Caco-2 (cell line): ENCODE measurements at regions not wholly inside any gene's neighbourhood (a gene's known extent, or its start where the extent isn't known, plus 50 kb on each side); places are given as distances from the start of the nearest gene placed in this dataset.

Experiments used
- BruUV-seq: library from RNA; stranded (reverse); fragments of 400-500 nt; replicated peaks from 2 replicates; lab custom pipeline; 2021; lab: Mats Ljungman, UMichigan
- CTCF ChIA-PET: fragments of 300-600 bp; sonication (Branson Sonifier 250); formaldehyde crosslinking; loops from one replicate; lab custom pipeline; 2022; ENCODE audit warnings: antibody characterized with exemption; lab: Charles Lee
- POLR2A ChIA-PET: fragments of 300-600 bp; sonication (Branson Sonifier 250); formaldehyde crosslinking; loops from one replicate; lab custom pipeline; 2022; ENCODE audit warnings: antibody characterized with exemption; lab: Charles Lee
- DNase-seq, 2 experiments: peaks; one replicate each; pipeline versions ENCODE4 v3.0.0 to v3.0.0-alpha.2; 2020 to 2022
- H3K27me3 ChIP-seq: replicated peaks from 2 replicates; pipeline ENCODE4 v1.6.0; 2011; ENCODE audit warnings: low read length; ENCODE audit not compliant: control insufficient read depth, insufficient read depth
- H3K36me3 ChIP-seq: 2 replicates; pipeline ENCODE4 v1.5.1; 2011; ENCODE audit warnings: low read length; ENCODE audit not compliant: control insufficient read depth, insufficient read depth
- H3K4me1 ChIP-seq: fragments of 250-450 bp; sonication (Bioruptor Pico); 2 replicates; pipeline ENCODE4 v1.5.1; 2020; ENCODE audit warnings: mild to moderate bottlenecking
- H3K4me3 ChIP-seq: 2 replicates; pipeline ENCODE4 v1.5.1; 2011; ENCODE audit warnings: low read depth, mild to moderate bottlenecking, control low read depth, low read length
- H3K9me3 ChIP-seq: fragments of 250-450 bp; sonication (Bioruptor Pico); 2 replicates; pipeline ENCODE4 v1.5.1; 2020; ENCODE audit warnings: mild to moderate bottlenecking, moderate library complexity
- H3K27ac Mint-ChIP-seq: one replicate; pipeline ENCODE4 v1.8.0; 2022; ENCODE audit warnings: mixed read lengths; ENCODE audit not compliant: unreplicated experiment
- H3K27me3 Mint-ChIP-seq: one replicate; pipeline ENCODE4 v1.8.0; 2022; ENCODE audit warnings: mixed read lengths; ENCODE audit not compliant: insufficient read depth, unreplicated experiment
- H3K36me3 Mint-ChIP-seq: one replicate; pipeline ENCODE4 v1.8.0; 2022; ENCODE audit warnings: mild to moderate bottlenecking, mixed read lengths; ENCODE audit not compliant: insufficient read depth, unreplicated experiment
- H3K4me1 Mint-ChIP-seq: one replicate; pipeline ENCODE4 v1.8.0; 2022; ENCODE audit warnings: low read depth, mixed read lengths; ENCODE audit not compliant: unreplicated experiment
- H3K4me3 Mint-ChIP-seq: one replicate; pipeline ENCODE4 v1.8.0; 2022; ENCODE audit warnings: mild to moderate bottlenecking, moderate library complexity, mixed read lengths; ENCODE audit not compliant: unreplicated experiment
- H3K9me3 Mint-ChIP-seq: one replicate; pipeline ENCODE4 v1.8.0; 2022; ENCODE audit warnings: mixed read lengths; ENCODE audit not compliant: unreplicated experiment
- intact Hi-C: fragments of 100-400 bp; cut with micrococcal nuclease; formaldehyde crosslinking; loops from one replicate; pipeline ENCODE4 v1.10.0; 2022; ENCODE audit not compliant: unreplicated experiment
- TF ChIP-seq, protein P1 (sequence below), 2 experiments: fragments of 200-600 bp in 1 of 2; IDR thresholded peaks; 1 replicate in 1 of 2; 2 replicates in 1 of 2; pipeline versions ENCODE4 v1.5.1 to v1.8.0; 2011 to 2022; ENCODE audit warnings: antibody characterized with exemption in 1 of 2, control low read depth in 1 of 2, inconsistent platforms in 1 of 2, low read depth in 1 of 2, low read length in 1 of 2, mild to moderate bottlenecking in 1 of 2, moderate library complexity in 1 of 2; ENCODE audit not compliant: insufficient read depth in 1 of 2, severe bottlenecking in 1 of 2, unreplicated experiment in 1 of 2

DNA sequence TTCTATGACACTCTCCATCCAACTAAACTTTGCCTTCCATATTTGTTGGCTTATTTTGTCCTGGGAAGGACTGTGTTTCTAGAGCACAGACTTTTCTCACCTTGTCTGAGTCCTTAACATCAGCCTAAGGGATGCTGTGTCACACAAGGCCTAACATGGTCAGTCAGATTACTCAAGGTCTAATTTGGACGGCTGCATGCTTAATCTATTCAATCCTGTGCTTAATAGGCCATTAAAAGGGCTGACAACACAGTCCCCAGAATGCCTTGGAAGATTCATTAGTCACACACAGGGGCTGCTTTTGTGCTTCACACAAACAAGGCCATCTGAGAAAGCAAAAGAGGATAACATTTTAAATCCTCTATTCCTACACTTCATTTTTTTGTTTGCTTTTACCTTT, 84.0 kb downstream of the DYNAP start:
- Mint-ChIP-seq H3K27me3 (no peaks in the 10 kb centered on the region), H3K4me3 (no peak overlapping the region), H3K9me3 (no peaks in the 10 kb centered on the region), H3K4me1 (peaks cover 7% of the 10 kb centered on the region), H3K27ac (no peak overlapping the region), H3K36me3 (no peaks in the 10 kb centered on the region)
- no TSS peak for BruUV-seq
- Histone ChIP-seq H3K36me3 (no peaks in the 10 kb centered on the region), H3K4me1 (peaks cover 8% of the 10 kb centered on the region), H3K4me3 (no peak overlapping the region), H3K9me3 (no peaks in the 10 kb centered on the region), H3K27me3 (no peaks in the 10 kb centered on the region)
- intact Hi-C loops: loop anchor here (10.0 kb wide), 1 partner anchor 120 kb away; no protein-coding TSS in a partner anchor
- ChIA-PET POLR2A (no interaction called here), CTCF (no interaction called here)
- TF ChIP-seq, protein P1, sequence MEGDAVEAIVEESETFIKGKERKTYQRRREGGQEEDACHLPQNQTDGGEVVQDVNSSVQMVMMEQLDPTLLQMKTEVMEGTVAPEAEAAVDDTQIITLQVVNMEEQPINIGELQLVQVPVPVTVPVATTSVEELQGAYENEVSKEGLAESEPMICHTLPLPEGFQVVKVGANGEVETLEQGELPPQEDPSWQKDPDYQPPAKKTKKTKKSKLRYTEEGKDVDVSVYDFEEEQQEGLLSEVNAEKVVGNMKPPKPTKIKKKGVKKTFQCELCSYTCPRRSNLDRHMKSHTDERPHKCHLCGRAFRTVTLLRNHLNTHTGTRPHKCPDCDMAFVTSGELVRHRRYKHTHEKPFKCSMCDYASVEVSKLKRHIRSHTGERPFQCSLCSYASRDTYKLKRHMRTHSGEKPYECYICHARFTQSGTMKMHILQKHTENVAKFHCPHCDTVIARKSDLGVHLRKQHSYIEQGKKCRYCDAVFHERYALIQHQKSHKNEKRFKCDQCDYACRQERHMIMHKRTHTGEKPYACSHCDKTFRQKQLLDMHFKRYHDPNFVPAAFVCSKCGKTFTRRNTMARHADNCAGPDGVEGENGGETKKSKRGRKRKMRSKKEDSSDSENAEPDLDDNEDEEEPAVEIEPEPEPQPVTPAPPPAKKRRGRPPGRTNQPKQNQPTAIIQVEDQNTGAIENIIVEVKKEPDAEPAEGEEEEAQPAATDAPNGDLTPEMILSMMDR (IDR thresholded peaks at IDR 0.05; ENCODE audit: insufficient read depth in 1 of 2, low read depth in 1 of 2, low read length in 1 of 2, severe bottlenecking in 1 of 2, unreplicated experiment in 1 of 2): no peak
- DNase-seq: no peak

- BruUV-seq: no TSS peak
- no peaks in the 10 kb centered on the region for H3K4me1 Mint-ChIP-seq
- TF ChIP-seq, protein P1 (IDR thresholded peaks at IDR 0.05; ENCODE audit: insufficient read depth in 1 of 2, low read depth in 1 of 2, low read length in 1 of 2, severe bottlenecking in 1 of 2, unreplicated experiment in 1 of 2): peak; percentile 20 to 30
- Histone ChIP-seq H3K36me3 (no peaks in the 10 kb centered on the region), H3K4me1 (no peaks in the 10 kb centered on the region), H3K27me3 (no peaks in the 10 kb centered on the region), H3K4me3 (no peak overlapping the region), H3K9me3 (no peaks in the 10 kb centered on the region)
- no peaks in the 10 kb centered on the region for H3K27me3 Mint-ChIP-seq
- POLR2A ChIA-PET: no interaction called here
- intact Hi-C loops: loop anchor here (1.0 to 10.0 kb wide), 3 partner anchors 125 to 304 kb away; no protein-coding TSS in a partner anchor
- no peaks in the 10 kb centered on the region for H3K36me3 Mint-ChIP-seq
- no peak overlapping the region for H3K27ac Mint-ChIP-seq
- no peaks in the 10 kb centered on the region for H3K9me3 Mint-ChIP-seq
- CTCF ChIA-PET: interaction anchor here (1.0 kb wide), 1 partner anchor 271 kb away, joined by 3 read pairs; no protein-coding TSS in a partner anchor
- no peak overlapping the region for H3K4me3 Mint-ChIP-seq
- peak in 1 of 2 experiments; percentile 6 for DNase-seq
Observed at GRCh38 chr18:54679318-54680149, 88.5 kb downstream of the DYNAP start.

GRCh38 chr18:54684784-54685183, 93.7 kb downstream of the DYNAP start:
- Mint-ChIP-seq H3K4me3 (no peak overlapping the region), H3K4me1 (no peaks in the 10 kb centered on the region), H3K27ac (no peak overlapping the region), H3K27me3 (no peaks in the 10 kb centered on the region), H3K36me3 (no peaks in the 10 kb centered on the region), H3K9me3 (no peaks in the 10 kb centered on the region)
- DNase-seq: no peak
- Histone ChIP-seq H3K36me3 (no peaks in the 10 kb centered on the region), H3K27me3 (no peaks in the 10 kb centered on the region), H3K9me3 (no peaks in the 10 kb centered on the region), H3K4me3 (no peak overlapping the region), H3K4me1 (no peaks in the 10 kb centered on the region)
- no TSS peak for BruUV-seq
- TF ChIP-seq, protein P1 (IDR thresholded peaks at IDR 0.05; ENCODE audit: insufficient read depth in 1 of 2, low read depth in 1 of 2, low read length in 1 of 2, severe bottlenecking in 1 of 2, unreplicated experiment in 1 of 2): no peak
- ChIA-PET POLR2A (no interaction called here), CTCF (no interaction called here)
- intact Hi-C loops: no loop called here
